Keratinocyte (primary cell): ENCODE measurements at regions not wholly inside any gene's neighbourhood (a gene's known extent, or its start where the extent isn't known, plus 50 kb on each side); places are given as distances from the start of the nearest gene placed in this dataset.

Experiments used
- EZH2 ChIP-seq: IDR thresholded peaks from one replicate; pipeline ENCODE4 v1.6.1; 2012; ENCODE audit warnings: inconsistent platforms, mild to moderate bottlenecking, low read length, moderate library complexity
- TF ChIP-seq, protein P1 (sequence below), 3 experiments: IDR thresholded peaks in 1 of 3; conservative IDR thresholded peaks in 1 of 3; optimal IDR thresholded peaks in 1 of 3; 2 replicates in 2 of 3; 3 replicates in 1 of 3; pipeline versions ENCODE3 to v1.5.1; 2011; ENCODE audit warnings: low read length in 3 of 3, mild to moderate bottlenecking in 3 of 3, moderate library complexity in 2 of 3, control low read depth in 1 of 3, inconsistent platforms in 1 of 3; ENCODE audit not compliant: insufficient read depth in 2 of 3; ENCODE audit errors: extremely low read depth in 1 of 3

DNA sequence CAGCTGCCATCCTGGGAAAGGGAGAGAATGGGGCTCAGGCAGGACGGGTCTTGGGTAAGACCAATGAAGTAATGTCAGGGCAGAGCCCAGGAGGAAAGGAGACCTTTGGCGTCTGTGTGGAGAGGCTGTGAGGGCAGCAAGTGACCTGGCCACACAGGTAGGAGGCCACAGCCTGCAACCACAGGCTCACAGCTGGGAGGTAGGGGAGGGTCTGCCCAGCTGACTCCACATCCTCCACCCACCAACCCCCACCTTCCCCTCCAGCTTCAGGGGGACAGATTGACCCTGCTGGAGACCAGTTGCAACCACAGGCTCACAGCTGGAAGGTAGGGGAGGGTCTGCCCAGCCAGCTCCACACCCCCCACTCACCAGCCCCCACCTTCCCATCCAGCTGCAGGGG, 262.2 kb upstream of the TCERG1L start:
- TF ChIP-seq, protein P1, sequence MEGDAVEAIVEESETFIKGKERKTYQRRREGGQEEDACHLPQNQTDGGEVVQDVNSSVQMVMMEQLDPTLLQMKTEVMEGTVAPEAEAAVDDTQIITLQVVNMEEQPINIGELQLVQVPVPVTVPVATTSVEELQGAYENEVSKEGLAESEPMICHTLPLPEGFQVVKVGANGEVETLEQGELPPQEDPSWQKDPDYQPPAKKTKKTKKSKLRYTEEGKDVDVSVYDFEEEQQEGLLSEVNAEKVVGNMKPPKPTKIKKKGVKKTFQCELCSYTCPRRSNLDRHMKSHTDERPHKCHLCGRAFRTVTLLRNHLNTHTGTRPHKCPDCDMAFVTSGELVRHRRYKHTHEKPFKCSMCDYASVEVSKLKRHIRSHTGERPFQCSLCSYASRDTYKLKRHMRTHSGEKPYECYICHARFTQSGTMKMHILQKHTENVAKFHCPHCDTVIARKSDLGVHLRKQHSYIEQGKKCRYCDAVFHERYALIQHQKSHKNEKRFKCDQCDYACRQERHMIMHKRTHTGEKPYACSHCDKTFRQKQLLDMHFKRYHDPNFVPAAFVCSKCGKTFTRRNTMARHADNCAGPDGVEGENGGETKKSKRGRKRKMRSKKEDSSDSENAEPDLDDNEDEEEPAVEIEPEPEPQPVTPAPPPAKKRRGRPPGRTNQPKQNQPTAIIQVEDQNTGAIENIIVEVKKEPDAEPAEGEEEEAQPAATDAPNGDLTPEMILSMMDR (optimal IDR thresholded peaks at IDR 0.05 in 1 of 3, IDR thresholded peaks at IDR 0.05 in 1 of 3, conservative IDR thresholded peaks at IDR 0.05 in 1 of 3; ENCODE audit: extremely low read depth in 1 of 3, insufficient read depth in 2 of 3, low read length in 3 of 3), result no peak
- no peak for TF ChIP-seq EZH2
